Activated CD8-positive, alpha-beta memory T cell treated with anti-CD3 and anti-CD28 coated beads for 24 hours (primary cell): ENCODE measurements at regions not wholly inside any gene's neighbourhood (a gene's known extent, or its start where the extent isn't known, plus 50 kb on each side); places are given as distances from the start of the nearest gene placed in this dataset.

ENCODE experiments used
- DNase-seq: peaks from one replicate; pipeline ENCODE4 v3.0.0-alpha.2; 2020

GRCh38 chr18:43650426-43650825, 373.1 kb upstream of the SYT4 start:
- no peak for DNase-seq

GRCh38 chr18:43651057-43651456, 373.8 kb upstream of the SYT4 start:
- no peak for DNase-seq

DNA sequence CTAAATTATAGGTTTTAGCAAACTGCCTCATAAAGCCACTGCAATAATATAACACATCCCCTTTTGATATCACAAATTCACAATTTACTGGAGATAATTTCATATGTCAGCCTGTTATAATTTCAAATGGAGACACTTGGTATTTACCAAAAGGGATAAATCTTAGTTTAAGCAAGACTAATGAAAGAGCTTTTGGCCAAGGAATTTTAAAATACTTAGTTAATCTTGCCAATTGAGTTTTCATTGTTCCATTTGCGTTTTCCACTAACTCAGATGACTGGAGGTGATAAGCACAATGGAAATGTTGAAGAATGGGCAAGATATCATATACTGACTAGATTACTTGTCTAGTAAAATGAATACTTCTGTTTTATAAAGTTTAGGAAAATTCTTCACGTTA, 379.3 kb upstream of the SYT4 start:
- no peak for DNase-seq

DNA sequence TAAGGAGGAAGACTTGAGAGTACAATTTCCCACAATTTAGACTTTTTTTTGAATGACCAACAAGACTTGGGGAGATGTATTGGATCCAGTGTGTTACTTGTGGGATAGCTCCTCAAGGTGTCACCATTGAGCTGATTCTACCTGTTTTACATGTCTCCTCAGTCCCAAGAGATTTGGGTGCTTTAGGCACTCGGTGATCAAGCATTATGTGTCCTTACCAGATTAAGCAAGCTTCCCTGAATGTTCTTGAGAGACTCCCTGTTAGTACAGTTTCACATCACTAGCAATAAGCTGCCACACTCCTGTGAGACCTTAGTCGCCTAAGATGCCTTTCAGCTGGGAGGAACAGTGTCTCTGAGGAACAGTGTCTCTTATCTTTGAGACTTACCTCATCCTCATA, 384.3 kb upstream of the SYT4 start:
- no peak for DNase-seq

- no peak for DNase-seq
Measured at GRCh38 chr18:43662657-43663056, 385.4 kb upstream of the SYT4 start.

DNA sequence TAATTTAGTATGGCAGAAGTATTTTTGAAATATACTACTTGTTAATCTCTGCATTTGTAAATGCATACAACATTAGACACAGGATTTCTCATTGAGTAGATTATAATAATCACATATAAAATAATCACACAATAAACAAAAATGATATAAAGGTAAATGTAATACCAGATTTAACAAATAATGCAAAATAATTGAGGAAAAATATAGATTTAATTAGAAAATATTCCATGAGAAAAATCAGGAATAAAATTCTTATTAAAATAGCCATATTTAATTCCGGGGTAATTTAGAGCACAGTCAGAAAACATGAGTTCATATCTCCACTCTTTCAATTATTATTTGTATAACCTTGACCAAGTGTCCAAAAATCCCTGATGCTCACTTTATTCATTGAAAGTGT, 385.9 kb upstream of the SYT4 start:
- no peak for DNase-seq

DNA sequence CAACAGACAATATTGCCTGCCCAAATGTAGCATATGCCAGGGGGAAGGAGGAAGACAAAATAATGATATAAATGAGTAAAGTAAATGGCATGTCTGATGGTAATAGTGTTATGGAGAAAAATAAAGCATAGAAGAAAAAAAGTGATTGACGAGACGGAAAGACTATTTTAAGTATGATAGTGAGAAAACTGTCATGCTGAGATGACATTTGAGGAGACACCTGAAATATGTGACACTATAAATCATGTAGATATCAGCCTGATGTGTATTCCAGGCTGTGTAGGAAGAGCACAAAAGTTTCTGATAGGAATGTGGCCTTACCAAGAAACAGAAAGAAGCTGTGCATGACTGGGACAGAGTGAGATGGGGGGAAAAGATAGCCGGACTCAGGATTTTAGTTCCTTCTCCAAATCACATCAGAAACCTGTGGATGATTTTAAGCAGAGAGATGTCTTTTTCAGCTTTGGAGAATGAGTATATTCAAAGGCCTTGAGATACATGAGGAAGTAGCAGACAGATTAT, 387.3 kb upstream of the SYT4 start:
- DNase-seq, result no peak

DNA sequence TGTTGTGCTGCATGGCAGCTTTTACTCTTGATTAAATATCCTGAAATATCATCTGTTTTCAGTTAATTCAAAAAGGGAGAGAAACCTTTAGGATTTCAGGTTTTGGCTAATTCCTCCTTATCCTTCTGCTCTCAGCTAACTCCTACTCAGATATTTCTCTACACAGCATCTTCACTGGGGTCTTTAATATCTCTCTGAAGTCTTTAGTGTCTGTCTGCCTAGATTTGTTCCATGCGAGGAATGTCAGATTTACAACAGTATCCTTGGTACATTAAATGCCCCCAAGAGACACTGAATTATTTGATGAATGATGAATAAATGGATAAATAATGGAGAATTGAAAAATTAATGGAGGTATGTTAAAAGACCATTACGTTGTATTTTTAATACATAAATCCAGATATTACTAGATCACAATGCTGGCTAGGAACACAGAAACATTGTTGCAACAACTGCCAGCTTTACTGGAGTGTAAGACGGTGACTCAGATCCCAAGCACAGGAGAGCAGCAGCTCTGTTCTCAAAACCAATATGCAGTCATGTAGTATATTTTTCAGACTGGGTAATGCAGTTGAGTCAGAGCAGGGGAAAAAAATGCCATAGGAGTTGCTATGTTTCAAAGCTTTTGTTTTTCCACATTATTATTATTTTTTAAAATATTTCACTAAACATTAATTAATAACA, 388.0 kb upstream of the SYT4 start:
- DNase-seq, result no peak

- DNase-seq, result no peak
Measured at GRCh38 chr18:43668866-43669265, 391.6 kb upstream of the SYT4 start.

GRCh38 chr18:43671431-43671830, 394.1 kb upstream of the SYT4 start:
- no peak for DNase-seq

GRCh38 chr18:43680096-43680495, 402.8 kb upstream of the SYT4 start:
- no peak for DNase-seq

GRCh38 chr18:43681661-43682060, 404.4 kb upstream of the SYT4 start:
- DNase-seq, result no peak

- DNase-seq, result no peak
Measured at GRCh38 chr18:43682196-43682595, 404.9 kb upstream of the SYT4 start.

GRCh38 chr18:43686709-43687108, 409.4 kb upstream of the SYT4 start:
- no peak for DNase-seq

- DNase-seq, result no peak
Measured at GRCh38 chr18:43692099-43692690, 414.9 kb upstream of the SYT4 start.

DNA sequence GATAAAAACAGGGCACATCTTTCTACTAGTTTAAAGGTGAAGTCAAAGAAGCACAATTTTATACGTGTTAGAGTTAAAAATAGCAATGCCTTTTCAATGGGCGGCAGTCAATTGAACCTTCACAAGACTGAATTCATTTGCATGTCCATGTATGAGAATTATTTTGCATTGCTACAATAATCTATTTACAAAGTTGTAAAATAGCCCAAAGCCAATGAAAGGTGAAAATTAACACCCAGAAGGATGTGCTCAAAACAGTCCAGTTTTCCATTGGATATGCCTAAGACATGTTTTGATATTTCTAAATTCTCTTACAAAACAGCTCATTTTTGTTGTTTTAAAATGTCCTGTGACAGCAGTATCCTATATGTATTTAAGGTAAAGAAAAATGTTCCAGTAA, 425.1 kb upstream of the SYT4 start:
- DNase-seq, result no peak

GRCh38 chr18:43703050-43703449, 425.8 kb upstream of the SYT4 start:
- no peak for DNase-seq

DNA sequence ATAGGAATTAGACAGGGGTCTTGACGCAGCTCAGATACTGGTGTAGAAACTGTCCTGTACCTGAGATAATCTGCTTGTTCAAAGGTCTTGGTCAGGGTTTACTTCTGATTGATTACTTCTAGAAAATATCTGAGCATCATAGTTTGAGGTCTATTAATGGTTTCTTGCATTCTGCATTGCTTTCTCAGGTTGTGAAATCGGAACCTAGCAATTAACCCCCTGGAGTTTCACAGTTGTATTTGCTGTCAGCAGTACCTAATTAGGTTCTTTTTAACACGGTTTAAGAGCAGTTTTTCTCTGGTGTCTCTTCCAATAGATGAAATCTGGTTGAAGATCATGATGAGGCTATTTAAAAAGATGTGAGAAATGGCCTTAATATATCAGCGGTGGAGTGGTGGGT, 428.6 kb upstream of the SYT4 start:
- no peak for DNase-seq

GRCh38 chr18:43710135-43710534, 432.8 kb upstream of the SYT4 start:
- no peak for DNase-seq

GRCh38 chr18:43714343-43715010, 437.2 kb upstream of the SYT4 start:
- DNase-seq, result no peak

DNA sequence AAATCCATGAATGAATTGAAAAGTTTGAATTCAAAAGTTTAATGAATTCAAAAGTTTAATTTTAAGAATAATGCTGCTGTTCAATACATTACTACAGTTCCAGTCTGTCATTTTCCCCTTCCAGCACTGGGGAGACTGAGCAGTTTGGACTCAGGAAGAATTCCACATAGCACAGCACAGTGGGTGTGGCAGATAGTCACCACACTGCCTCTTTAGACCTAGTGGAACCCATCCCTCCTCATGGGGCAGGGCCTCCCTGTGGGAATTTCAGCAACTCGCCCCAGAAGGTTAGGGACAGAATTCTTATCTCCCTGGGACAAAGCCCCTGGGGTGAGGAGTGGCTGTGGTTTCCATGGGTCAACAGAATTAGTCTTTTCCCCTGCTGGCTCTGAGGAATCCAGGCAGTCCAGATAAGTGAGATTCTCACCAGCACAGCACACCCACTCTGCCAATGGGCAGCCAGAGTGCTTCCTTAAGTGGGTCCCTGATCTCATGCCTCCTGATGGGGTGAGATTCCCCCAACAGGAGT, 442.0 kb upstream of the SYT4 start:
- no peak for DNase-seq

- DNase-seq, result no peak
Measured at GRCh38 chr18:43720041-43720440, 442.8 kb upstream of the SYT4 start.

GRCh38 chr18:43735570-43735969, 458.3 kb upstream of the SYT4 start:
- no peak for DNase-seq
